ENCODE measurements at regions not wholly inside any gene's neighbourhood (a gene's known extent, or its start where the extent isn't known, plus 50 kb on each side); places are given as distances from the start of the nearest gene placed in this dataset.

GRCh38 chr4:80133240-80133783 is 60.3 kb upstream of the ANTXR2 start:
- DNase-seq (ENCODE audit: low read depth), result no peak
- H3K4me3 ChIP-seq (ENCODE audit: low read depth, low read length), result no peak overlapping the region
- TF ChIP-seq, protein P1, sequence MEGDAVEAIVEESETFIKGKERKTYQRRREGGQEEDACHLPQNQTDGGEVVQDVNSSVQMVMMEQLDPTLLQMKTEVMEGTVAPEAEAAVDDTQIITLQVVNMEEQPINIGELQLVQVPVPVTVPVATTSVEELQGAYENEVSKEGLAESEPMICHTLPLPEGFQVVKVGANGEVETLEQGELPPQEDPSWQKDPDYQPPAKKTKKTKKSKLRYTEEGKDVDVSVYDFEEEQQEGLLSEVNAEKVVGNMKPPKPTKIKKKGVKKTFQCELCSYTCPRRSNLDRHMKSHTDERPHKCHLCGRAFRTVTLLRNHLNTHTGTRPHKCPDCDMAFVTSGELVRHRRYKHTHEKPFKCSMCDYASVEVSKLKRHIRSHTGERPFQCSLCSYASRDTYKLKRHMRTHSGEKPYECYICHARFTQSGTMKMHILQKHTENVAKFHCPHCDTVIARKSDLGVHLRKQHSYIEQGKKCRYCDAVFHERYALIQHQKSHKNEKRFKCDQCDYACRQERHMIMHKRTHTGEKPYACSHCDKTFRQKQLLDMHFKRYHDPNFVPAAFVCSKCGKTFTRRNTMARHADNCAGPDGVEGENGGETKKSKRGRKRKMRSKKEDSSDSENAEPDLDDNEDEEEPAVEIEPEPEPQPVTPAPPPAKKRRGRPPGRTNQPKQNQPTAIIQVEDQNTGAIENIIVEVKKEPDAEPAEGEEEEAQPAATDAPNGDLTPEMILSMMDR (IDR thresholded peaks at IDR 0.05; ENCODE audit: insufficient read depth, low read depth, low read length, missing control alignments), result no peak

GRCh38 chr4:80129785-80130184 is 56.8 kb upstream of the ANTXR2 start:
- no peak for DNase-seq (ENCODE audit: low read depth)
- no peak overlapping the region for H3K4me3 ChIP-seq (ENCODE audit: low read depth, low read length)
- TF ChIP-seq, protein P1 (IDR thresholded peaks at IDR 0.05; ENCODE audit: insufficient read depth, low read depth, low read length, missing control alignments), result no peak

DNA sequence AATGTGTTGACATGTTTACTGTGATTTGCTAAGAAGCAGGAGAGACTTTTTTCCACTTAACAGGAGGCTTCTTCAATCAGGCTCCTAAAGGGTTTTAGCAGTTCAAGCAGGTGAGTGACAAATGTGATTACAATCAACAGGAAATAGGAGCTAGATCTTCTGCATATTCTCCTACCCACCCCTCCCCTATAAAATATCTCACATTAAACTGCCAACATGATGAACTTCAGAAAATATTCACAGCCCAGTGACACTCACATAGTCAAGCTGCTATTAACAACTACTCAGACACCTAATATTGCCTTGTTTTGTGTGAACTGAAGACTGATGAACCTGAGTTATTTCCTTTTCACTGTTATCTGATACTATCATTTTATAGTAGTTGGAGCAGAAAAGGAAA is 55.9 kb upstream of the ANTXR2 start:
- no peak for DNase-seq (ENCODE audit: low read depth)
- TF ChIP-seq, protein P1 (IDR thresholded peaks at IDR 0.05; ENCODE audit: insufficient read depth, low read depth, low read length, missing control alignments), result no peak
- no peak overlapping the region for H3K4me3 ChIP-seq (ENCODE audit: low read depth, low read length)

- no peak overlapping the region for H3K4me3 ChIP-seq (ENCODE audit: low read depth, low read length)
- no peak for DNase-seq (ENCODE audit: low read depth)
- TF ChIP-seq, protein P1 (IDR thresholded peaks at IDR 0.05; ENCODE audit: insufficient read depth, low read depth, low read length, missing control alignments), result no peak
Observed at GRCh38 chr4:80127870-80128419, 54.9 kb upstream of the ANTXR2 start.

DNA sequence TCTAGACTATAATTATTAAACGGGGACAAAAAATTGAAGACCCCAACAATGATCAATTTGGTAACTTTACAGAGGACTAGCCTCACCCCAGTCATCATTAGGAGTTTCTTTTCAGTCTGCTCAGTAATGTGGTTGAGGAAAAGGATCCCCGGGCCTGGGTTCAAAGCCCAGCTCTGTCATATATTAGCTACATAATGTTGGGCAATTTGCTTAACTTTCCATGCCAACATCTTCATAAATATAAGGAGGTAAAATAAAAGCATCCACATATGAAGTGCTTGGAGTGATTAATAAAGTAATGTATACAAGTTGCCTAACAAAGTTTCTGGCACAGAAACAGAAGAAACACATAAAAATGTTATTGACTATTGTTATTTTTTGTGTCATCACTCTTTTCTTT is 53.4 kb upstream of the ANTXR2 start:
- no peak overlapping the region for H3K4me3 ChIP-seq (ENCODE audit: low read depth, low read length)
- DNase-seq (ENCODE audit: low read depth), result no peak
- TF ChIP-seq, protein P1 (IDR thresholded peaks at IDR 0.05; ENCODE audit: insufficient read depth, low read depth, low read length, missing control alignments), result no peak

GRCh38 chr4:80125252-80126177 is 52.5 kb upstream of the ANTXR2 start:
- no peak overlapping the region for H3K4me3 ChIP-seq (ENCODE audit: low read depth, low read length)
- DNase-seq (ENCODE audit: low read depth), result peak; percentile 45
- TF ChIP-seq, protein P1 (IDR thresholded peaks at IDR 0.05; ENCODE audit: insufficient read depth, low read depth, low read length, missing control alignments), result peak; percentile 31
